ENCODE measurements at regions not wholly inside any gene's neighbourhood (a gene's known extent, or its start where the extent isn't known, plus 50 kb on each side); places are given as distances from the start of the nearest gene placed in this dataset.

DNA sequence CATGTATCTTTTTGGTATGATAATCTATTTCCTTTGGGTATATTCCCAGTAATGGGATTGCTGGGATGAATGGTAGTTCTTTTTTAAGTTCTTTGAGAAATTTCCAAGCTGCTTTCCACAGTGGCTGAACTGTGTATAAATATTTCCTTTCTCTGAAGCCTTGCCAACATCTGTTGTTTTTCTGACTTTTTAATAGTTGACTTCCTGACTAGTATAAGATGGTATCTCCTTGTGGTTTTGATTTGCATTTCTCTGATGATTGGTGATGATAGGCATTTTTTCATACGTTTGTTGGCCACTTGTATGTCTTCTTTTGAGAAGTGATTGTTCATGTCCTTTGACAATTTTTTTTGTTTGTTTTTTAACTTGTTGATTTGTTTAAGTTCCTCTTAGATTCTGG lies 61.6 kb upstream of the PCDH17 start:
- no peaks in the 10 kb centered on the region for H3K36me3 ChIP-seq
- H3K4me3 ChIP-seq: no peak overlapping the region
- intact Hi-C loops (cut with DNase I; ENCODE audit: low total_unique reads): no loop called here
- no peaks in the 10 kb centered on the region for H3K4me1 ChIP-seq
- no peaks in the 10 kb centered on the region for H3K9me3 ChIP-seq
- no peak for ATAC-seq
- no peaks in the 10 kb centered on the region for H3K27me3 ChIP-seq
- in situ Hi-C loops (cut with MboI; ENCODE audit: low sequenced_read_pairs in 4 of 4): no loop called here
- no peak for DNase-seq
- TF ChIP-seq, protein P1, sequence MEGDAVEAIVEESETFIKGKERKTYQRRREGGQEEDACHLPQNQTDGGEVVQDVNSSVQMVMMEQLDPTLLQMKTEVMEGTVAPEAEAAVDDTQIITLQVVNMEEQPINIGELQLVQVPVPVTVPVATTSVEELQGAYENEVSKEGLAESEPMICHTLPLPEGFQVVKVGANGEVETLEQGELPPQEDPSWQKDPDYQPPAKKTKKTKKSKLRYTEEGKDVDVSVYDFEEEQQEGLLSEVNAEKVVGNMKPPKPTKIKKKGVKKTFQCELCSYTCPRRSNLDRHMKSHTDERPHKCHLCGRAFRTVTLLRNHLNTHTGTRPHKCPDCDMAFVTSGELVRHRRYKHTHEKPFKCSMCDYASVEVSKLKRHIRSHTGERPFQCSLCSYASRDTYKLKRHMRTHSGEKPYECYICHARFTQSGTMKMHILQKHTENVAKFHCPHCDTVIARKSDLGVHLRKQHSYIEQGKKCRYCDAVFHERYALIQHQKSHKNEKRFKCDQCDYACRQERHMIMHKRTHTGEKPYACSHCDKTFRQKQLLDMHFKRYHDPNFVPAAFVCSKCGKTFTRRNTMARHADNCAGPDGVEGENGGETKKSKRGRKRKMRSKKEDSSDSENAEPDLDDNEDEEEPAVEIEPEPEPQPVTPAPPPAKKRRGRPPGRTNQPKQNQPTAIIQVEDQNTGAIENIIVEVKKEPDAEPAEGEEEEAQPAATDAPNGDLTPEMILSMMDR (IDR thresholded peaks at IDR 0.05 in 4 of 5, conservative IDR thresholded peaks at IDR 0.05 in 1 of 5): no peak
- no peak for TF ChIP-seq POLR2A (IDR thresholded peaks at IDR 0.05)
- no peak overlapping the region for H3K27ac ChIP-seq
